ENCODE measurements at regions not wholly inside any gene's neighbourhood (a gene's known extent, or its start where the extent isn't known, plus 50 kb on each side); places are given as distances from the start of the nearest gene placed in this dataset.

- no peak for TF ChIP-seq CTCF (conservative IDR thresholded peaks at IDR 0.05; ENCODE audit: low read length)
- TF ChIP-seq EZH2phosphoT487 (IDR thresholded peaks at IDR 0.05; ENCODE audit: borderline replicate concordance): no peak
Measured at GRCh38 chr6:43901733-43902230, 131.8 kb downstream of the VEGFA start.
